GM20000 (cell line): ENCODE measurements at regions not wholly inside any gene's neighbourhood (a gene's known extent, or its start where the extent isn't known, plus 50 kb on each side); places are given as distances from the start of the nearest gene placed in this dataset.
A peak's percentile ranks its signal among the peaks of the same experiment; 100 is the strongest.

Experiments
- DNase-seq: peaks from one replicate; pipeline ENCODE4 v3.0.0; 2012; ENCODE audit warnings: low spot score
- CTCF ChIP-seq: IDR thresholded peaks from 2 replicates; pipeline ENCODE4 v1.5.1; 2012; ENCODE audit warnings: mild to moderate bottlenecking, control low read depth; ENCODE audit errors: extremely low read depth, missing control alignments

GRCh38 chr21:36541721-36542139 lies 61.8 kb upstream of the CLDN14 start:
- no peak for TF ChIP-seq CTCF
- peak; percentile 46 for DNase-seq

GRCh38 chr21:36542312-36543101 lies 62.6 kb upstream of the CLDN14 start:
- TF ChIP-seq CTCF, result peak; percentile 38
- peak; percentile 75 for DNase-seq

GRCh38 chr21:36543924-36544323 lies 64.0 kb upstream of the CLDN14 start:
- DNase-seq, result no peak
- TF ChIP-seq CTCF, result no peak

DNA sequence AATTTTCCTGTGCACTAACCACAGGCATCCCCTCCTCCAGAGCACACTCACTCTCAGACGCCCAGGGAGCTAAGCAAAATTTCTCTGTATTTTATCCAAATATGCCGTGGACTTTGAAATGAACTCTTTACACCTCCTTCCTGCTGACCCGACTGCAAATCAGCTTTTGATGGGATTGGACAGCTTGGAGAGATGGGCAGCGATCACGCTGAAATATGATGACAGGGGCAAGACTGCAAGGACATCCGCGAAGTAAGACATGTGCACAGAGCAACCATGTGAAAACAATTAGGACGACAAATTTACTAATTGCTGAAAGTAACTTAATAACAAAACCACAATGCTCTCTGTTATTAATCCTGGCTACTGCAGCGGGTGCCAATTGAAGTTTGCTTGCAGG lies 64.6 kb upstream of the CLDN14 start:
- no peak for DNase-seq
- TF ChIP-seq CTCF, result no peak

DNA sequence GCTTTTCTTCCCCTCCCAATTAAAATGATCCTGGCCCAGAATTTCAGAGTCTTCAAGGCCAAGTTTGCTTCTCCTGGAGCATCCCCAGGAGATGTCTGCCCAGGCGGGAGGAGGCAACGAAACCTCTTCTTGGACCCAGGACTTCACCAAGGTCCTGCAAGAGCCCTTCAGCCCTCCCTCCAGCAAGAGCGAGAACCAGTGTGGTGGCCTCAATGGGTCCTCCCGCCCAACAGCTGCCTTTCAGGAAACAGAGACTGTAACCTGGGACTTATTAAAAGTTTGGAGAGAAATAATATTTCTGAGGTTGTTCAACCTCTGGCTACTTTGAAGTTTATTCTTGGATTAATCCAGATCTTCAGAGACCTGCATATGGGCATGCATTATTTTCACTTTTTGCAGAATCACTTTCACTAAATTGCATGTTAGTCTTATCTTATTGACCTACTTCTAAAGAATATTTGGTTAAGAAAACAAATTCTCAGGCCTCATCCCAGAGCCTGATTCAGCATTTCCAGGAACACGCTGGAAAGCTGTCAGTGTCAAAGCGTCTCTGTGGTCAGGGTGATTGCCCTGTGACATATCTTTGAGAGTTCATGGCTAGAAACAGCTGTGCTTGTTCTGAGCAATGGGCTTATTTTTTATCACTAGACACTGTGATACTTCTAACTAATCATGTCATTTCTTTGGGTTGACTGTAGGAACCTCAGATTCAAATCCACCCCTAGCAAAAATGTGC lies 66.0 kb upstream of the CLDN14 start:
- TF ChIP-seq CTCF, result no peak
- no peak for DNase-seq

- no peak for DNase-seq
- no peak for TF ChIP-seq CTCF
These were observed 67.5 kb upstream of the CLDN14 start for GRCh38 chr21:36547464-36547863.

- no peak for DNase-seq
- no peak for TF ChIP-seq CTCF
These were observed 68.9 kb upstream of the CLDN14 start for GRCh38 chr21:36548866-36549265.
